ENCODE measurements at regions not wholly inside any gene's neighbourhood (a gene's known extent, or its start where the extent isn't known, plus 50 kb on each side); places are given as distances from the start of the nearest gene placed in this dataset.

DNA sequence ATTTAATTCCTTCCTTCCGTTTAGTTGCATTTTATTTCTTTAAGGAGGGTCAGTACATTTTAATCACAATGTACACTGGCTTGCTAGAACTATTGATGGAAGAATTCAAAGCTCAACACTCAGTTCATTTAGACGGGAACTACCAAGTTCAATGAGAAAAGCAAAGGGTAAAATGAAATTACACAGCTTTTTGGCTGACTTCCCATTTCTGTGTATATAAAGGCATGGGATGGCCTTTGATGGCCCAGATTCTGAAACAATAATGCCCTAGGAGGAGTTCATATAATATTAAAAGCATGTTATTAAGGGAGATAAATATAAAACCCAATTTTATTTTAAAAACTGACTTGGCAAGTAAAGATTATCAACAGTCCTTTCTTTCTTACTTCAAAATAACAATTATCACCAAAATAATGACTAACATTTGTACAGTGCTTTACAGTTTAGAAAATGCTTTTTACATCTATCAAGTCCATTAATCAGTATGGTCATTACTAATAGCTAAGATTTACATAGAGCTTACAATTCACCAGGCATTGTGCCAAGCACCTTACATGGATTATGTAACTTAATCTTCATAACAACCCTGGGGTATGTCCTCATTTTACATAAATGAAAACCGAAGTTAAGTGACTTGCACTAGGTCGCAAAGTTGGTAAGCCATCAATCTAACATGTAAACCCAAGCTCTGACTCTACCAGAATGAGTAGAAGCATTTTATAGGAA lies 402.4 kb downstream of the OMA1 start:
- TF ChIP-seq, protein P1, sequence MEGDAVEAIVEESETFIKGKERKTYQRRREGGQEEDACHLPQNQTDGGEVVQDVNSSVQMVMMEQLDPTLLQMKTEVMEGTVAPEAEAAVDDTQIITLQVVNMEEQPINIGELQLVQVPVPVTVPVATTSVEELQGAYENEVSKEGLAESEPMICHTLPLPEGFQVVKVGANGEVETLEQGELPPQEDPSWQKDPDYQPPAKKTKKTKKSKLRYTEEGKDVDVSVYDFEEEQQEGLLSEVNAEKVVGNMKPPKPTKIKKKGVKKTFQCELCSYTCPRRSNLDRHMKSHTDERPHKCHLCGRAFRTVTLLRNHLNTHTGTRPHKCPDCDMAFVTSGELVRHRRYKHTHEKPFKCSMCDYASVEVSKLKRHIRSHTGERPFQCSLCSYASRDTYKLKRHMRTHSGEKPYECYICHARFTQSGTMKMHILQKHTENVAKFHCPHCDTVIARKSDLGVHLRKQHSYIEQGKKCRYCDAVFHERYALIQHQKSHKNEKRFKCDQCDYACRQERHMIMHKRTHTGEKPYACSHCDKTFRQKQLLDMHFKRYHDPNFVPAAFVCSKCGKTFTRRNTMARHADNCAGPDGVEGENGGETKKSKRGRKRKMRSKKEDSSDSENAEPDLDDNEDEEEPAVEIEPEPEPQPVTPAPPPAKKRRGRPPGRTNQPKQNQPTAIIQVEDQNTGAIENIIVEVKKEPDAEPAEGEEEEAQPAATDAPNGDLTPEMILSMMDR (IDR thresholded peaks at IDR 0.05 in 2 of 3, conservative IDR thresholded peaks at IDR 0.05 in 1 of 3; ENCODE audit: control insufficient read depth in 2 of 3, extremely low read depth in 1 of 3, insufficient read depth in 1 of 3, low read depth in 3 of 3, low read length in 3 of 3) = no peak
- TF ChIP-seq CREB1 (IDR thresholded peaks at IDR 0.05; ENCODE audit: low read depth) = no peak

All from GM12878 (cell line).